ENCODE measurements at regions not wholly inside any gene's neighbourhood (a gene's known extent, or its start where the extent isn't known, plus 50 kb on each side); places are given as distances from the start of the nearest gene placed in this dataset.

DNA sequence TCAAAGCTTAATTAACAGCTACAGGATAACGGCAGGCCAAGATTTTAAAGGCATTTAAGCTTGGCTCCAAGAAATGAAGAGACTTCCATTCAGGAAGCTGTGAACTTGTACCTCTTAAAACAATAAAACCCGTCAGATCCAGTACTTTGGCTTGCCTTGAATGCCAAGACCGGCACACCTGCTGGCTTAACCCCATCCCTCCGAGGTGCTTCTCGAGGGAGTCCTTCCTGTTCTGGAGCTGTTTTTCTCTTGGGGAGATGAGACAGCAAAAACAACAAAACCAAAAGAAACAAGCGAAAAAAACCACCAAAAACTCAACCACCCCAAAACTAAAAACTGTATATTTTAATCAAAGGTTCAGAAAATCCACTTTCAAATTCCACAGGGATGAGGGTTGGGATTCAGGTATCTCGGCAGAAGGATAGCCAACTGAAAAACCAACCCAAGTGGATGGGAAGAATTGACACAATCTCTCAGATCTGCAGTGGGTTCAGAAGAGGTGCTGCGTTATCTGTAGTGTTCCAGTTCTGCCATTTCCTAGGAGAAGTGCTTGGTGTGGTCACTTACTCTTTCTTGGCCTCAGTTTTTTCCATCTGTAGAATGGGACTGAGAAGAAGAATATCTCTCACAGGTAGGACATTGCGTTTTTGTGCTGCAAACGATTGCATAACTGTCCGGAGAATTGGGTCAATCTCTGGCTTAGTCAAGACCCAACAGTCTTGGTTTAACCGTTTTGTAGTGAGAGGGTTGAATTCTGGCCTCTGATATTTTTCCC is 420.1 kb downstream of the VRK1 start:
- DNase-seq (ENCODE audit: low read depth): no peak
- TF ChIP-seq, protein P1, sequence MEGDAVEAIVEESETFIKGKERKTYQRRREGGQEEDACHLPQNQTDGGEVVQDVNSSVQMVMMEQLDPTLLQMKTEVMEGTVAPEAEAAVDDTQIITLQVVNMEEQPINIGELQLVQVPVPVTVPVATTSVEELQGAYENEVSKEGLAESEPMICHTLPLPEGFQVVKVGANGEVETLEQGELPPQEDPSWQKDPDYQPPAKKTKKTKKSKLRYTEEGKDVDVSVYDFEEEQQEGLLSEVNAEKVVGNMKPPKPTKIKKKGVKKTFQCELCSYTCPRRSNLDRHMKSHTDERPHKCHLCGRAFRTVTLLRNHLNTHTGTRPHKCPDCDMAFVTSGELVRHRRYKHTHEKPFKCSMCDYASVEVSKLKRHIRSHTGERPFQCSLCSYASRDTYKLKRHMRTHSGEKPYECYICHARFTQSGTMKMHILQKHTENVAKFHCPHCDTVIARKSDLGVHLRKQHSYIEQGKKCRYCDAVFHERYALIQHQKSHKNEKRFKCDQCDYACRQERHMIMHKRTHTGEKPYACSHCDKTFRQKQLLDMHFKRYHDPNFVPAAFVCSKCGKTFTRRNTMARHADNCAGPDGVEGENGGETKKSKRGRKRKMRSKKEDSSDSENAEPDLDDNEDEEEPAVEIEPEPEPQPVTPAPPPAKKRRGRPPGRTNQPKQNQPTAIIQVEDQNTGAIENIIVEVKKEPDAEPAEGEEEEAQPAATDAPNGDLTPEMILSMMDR (conservative IDR thresholded peaks at IDR 0.05; ENCODE audit: low read depth, low read length): no peak
- H3K4me3 ChIP-seq (ENCODE audit: low read length): no peak overlapping the region

DNA sequence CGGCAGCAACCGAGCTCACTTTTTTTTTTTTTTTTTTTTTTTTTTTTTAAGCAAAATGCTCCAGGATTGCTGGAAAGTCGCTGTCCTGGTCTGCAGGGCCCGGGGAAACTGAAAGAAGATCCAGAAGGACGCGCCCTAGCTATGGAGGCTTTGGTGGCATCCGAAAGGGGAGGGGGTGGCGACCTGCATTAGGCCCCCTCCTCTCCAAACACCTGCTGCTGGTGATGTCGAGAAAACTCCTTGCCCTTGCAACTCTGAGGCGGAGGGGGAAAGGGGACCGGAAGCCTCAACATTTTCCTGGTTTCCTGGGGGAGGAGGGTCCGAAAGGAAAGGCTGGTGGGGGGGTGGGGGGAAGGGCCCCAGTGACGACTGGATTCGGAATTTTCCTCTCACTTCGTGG is 421.1 kb downstream of the VRK1 start:
- DNase-seq (ENCODE audit: low read depth): no peak
- TF ChIP-seq, protein P1 (conservative IDR thresholded peaks at IDR 0.05; ENCODE audit: low read depth, low read length): no peak
- peak overlapping the region; percentile 54 for H3K4me3 ChIP-seq (ENCODE audit: low read length)

DNA sequence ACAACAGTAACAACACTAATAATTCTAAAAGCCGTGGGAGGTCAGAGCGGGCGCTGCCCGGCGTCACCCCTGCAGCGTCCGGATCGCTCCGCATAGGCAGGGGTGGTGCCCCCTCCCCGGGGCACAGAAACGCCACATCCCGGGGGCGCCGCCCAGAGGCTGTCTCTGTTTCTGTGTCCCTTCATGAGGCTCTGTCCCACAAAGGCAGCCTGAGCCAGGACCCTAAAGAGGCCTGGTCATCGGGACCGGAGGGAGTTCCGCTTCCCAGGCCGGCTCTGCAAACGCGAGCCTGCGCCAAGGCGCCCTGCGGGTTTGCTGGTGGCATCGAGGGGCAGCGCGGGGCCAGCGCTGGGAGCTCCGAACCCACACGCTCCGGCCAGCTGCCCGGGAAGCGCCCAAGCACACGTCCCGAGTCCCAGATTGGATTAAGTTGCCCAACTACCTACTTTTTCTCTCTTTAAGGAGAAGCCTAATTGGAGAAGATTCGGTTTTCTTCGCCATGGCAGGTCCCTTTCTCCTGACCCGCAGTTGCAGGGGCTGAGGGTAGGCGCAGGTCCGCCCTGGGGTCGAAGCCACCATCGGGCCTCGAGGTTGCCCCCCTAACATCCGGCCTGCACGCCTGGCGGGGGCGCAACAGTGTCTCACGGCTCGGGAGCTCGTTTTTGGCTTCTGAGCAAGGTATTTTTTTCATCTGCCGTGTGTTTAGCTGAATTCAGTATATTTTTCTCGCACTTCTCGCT is 421.7 kb downstream of the VRK1 start:
- TF ChIP-seq, protein P1 (conservative IDR thresholded peaks at IDR 0.05; ENCODE audit: low read depth, low read length): peak; percentile 22
- H3K4me3 ChIP-seq (ENCODE audit: low read length): peak overlapping the region; percentile 54

GRCh38 chr14:97219431-97220017 is 422.3 kb downstream of the VRK1 start:
- DNase-seq (ENCODE audit: low read depth): no peak
- TF ChIP-seq, protein P1 (conservative IDR thresholded peaks at IDR 0.05; ENCODE audit: low read depth, low read length): no peak
- peak overlapping the region; percentile 54 for H3K4me3 ChIP-seq (ENCODE audit: low read length)

More for the DNA sequence above, 421.7 kb downstream of the VRK1 start:
- DNase-seq (ENCODE audit: low read depth): no peak

- no peak for DNase-seq (ENCODE audit: low read depth)
- TF ChIP-seq, protein P1 (conservative IDR thresholded peaks at IDR 0.05; ENCODE audit: low read depth, low read length): no peak
- H3K4me3 ChIP-seq (ENCODE audit: low read length): no peak overlapping the region
Measured at GRCh38 chr14:97221572-97222285, 424.5 kb downstream of the VRK1 start.

DNA sequence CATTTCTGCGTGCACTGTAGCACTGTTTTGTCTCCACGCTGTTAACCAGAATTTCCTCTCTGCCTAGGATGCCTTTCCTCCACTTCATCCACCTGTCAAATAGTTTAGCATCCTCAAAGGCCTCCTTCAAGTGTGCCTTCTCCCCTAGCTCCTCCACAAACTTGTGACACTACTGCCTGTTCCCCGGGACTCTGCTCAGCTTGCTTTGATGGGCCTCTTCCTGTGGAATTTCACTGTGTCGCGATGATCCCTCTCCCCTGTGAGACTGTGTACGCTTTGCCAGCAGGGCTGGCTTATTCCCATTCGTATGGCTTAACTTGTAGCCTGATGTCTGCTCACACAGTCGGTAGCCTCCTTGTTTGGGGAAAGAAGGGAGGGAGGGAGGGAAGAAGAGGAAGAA is 426.8 kb downstream of the VRK1 start:
- no peak for DNase-seq (ENCODE audit: low read depth)

More for the DNA sequence above, 426.8 kb downstream of the VRK1 start:
- TF ChIP-seq, protein P1 (conservative IDR thresholded peaks at IDR 0.05; ENCODE audit: low read depth, low read length): no peak
- H3K4me3 ChIP-seq (ENCODE audit: low read length): no peak overlapping the region

Measured in retinal pigment epithelial cell (primary cell).